DMS 273 (cell line): ENCODE measurements at regions not wholly inside any gene's neighbourhood (a gene's known extent, or its start where the extent isn't known, plus 50 kb on each side); places are given as distances from the start of the nearest gene placed in this dataset.
"Not testable (repeated sequence)": the region's sequence is repeated elsewhere in the genome, so short reads cannot be mapped to it uniquely, and the experiment has no call there.

Experiments
- DNase-seq: peaks from one replicate; lab custom pipeline; 2025; ENCODE audit not compliant: unreplicated experiment; lab: John Stamatoyannopoulos, UW

GRCh38 chr10:28188526-28188925, 114.3 kb downstream of the MPP7 start:
- no peak for DNase-seq

GRCh38 chr10:28186887-28187578, 115.8 kb downstream of the MPP7 start:
- no peak for DNase-seq

GRCh38 chr10:28186461-28186860, 116.4 kb downstream of the MPP7 start:
- DNase-seq: no peak

- DNase-seq: no peak
These were observed 118.1 kb downstream of the MPP7 start for GRCh38 chr10:28184810-28185209.

GRCh38 chr10:28181478-28182096, 121.3 kb downstream of the MPP7 start:
- DNase-seq: no peak

- DNase-seq: no peak
These were observed 122.2 kb downstream of the MPP7 start for GRCh38 chr10:28180654-28181053.

GRCh38 chr10:28179743-28180099, 123.1 kb downstream of the MPP7 start:
- DNase-seq: no peak

GRCh38 chr10:28179006-28179742, 123.7 kb downstream of the MPP7 start:
- peak; percentile 66 for DNase-seq

- DNase-seq: no peak
These were observed 124.8 kb downstream of the MPP7 start for GRCh38 chr10:28177944-28178637.

- DNase-seq: not testable (repeated sequence)
These were observed 126.4 kb downstream of the MPP7 start for GRCh38 chr10:28176498-28176897.

GRCh38 chr10:28172223-28172610, 130.6 kb downstream of the MPP7 start:
- DNase-seq: no peak

- DNase-seq: no peak
These were observed 131.2 kb downstream of the MPP7 start for GRCh38 chr10:28171468-28172222.

- DNase-seq: no peak
These were observed 133.3 kb downstream of the MPP7 start for GRCh38 chr10:28169525-28169924.

- DNase-seq: no peak
These were observed 141.9 kb downstream of the MPP7 start for GRCh38 chr10:28160866-28161405.

GRCh38 chr10:28157379-28157778, 145.5 kb downstream of the MPP7 start:
- no peak for DNase-seq

- no peak for DNase-seq
These were observed 147.1 kb downstream of the MPP7 start for GRCh38 chr10:28155726-28156125.

- DNase-seq: no peak
These were observed 151.2 kb downstream of the MPP7 start for GRCh38 chr10:28151636-28152035.

GRCh38 chr10:28149746-28150145, 150.9 kb upstream of the ODAD2 start:
- no peak for DNase-seq

- no peak for DNase-seq
These were observed 148.8 kb upstream of the ODAD2 start for GRCh38 chr10:28147706-28148105.

GRCh38 chr10:28139138-28139537, 140.3 kb upstream of the ODAD2 start:
- DNase-seq: no peak
